Panc1 (cell line): ENCODE measurements at regions not wholly inside any gene's neighbourhood (a gene's known extent, or its start where the extent isn't known, plus 50 kb on each side); places are given as distances from the start of the nearest gene placed in this dataset.

Source experiments
- ATAC-seq: fragments of 200-7000 bp; cut with Tn5 transposase; 2 replicates; pipeline ENCODE4 v1.9.1; 2020; ENCODE audit warnings: mild to moderate bottlenecking, moderate library complexity
- BruUV-seq: library from RNA; stranded (reverse); fragments of 400-500 nt; replicated peaks from 2 replicates; lab custom pipeline; 2021; lab: Mats Ljungman, UMichigan
- CTCF ChIA-PET: fragments of 300-600 bp; sonication (Branson Sonifier 250); formaldehyde crosslinking; loops from one replicate; lab custom pipeline; 2022; ENCODE audit warnings: antibody characterized with exemption; lab: Charles Lee
- POLR2A ChIA-PET: fragments of 300-600 bp; sonication (Branson Sonifier 250); formaldehyde crosslinking; loops from one replicate; lab custom pipeline; 2022; ENCODE audit warnings: antibody characterized with exemption; lab: Charles Lee
- DNase-seq: peaks from one replicate; pipeline ENCODE4 v3.0.0-alpha.2; 2010; ENCODE audit warnings: low read depth, low spot score
- H3K27ac ChIP-seq: 2 replicates; pipeline ENCODE4 v1.5.1; 2011; ENCODE audit warnings: mild to moderate bottlenecking, low read length, inconsistent platforms
- H3K27me3 ChIP-seq: fragments of 200-500 bp; sonication (Bioruptor generic); 2 replicates; pipeline ENCODE4 v1.6.0; 2014; ENCODE audit warnings: low read length, inconsistent platforms; ENCODE audit not compliant: control insufficient read depth, insufficient read depth
- H3K36me3 ChIP-seq: fragments of 200-500 bp; sonication (Bioruptor generic); 2 replicates; pipeline ENCODE4 v1.5.1; 2014; ENCODE audit warnings: inconsistent platforms, mild to moderate bottlenecking, low read length, moderate library complexity; ENCODE audit not compliant: control insufficient read depth, insufficient read depth
- H3K4me1 ChIP-seq: 2 replicates; pipeline ENCODE4 v1.5.1; 2011; ENCODE audit warnings: inconsistent platforms, mild to moderate bottlenecking, low read length, moderate library complexity; ENCODE audit not compliant: control insufficient read depth, insufficient read depth
- H3K4me3 ChIP-seq, 2 experiments: 2 replicates each; pipeline ENCODE4 v1.5.1; 2011 to 2012; ENCODE audit warnings: low read depth in 2 of 2, low read length in 2 of 2, mild to moderate bottlenecking in 2 of 2, inconsistent platforms in 1 of 2, moderate library complexity in 1 of 2
- H3K9me3 ChIP-seq: fragments of 200-500 bp; sonication (Bioruptor generic); 2 replicates; pipeline ENCODE4 v1.5.1; 2014; ENCODE audit warnings: low read depth, mild to moderate bottlenecking, inconsistent platforms, low read length, moderate library complexity; ENCODE audit not compliant: control insufficient read depth, insufficient read depth
- CTCF ChIP-seq: fragments of 450-650 bp; IDR thresholded peaks from 2 replicates; pipeline ENCODE4 v1.5.1; 2017; ENCODE audit warnings: mild to moderate bottlenecking
- POLR2AphosphoS5 ChIP-seq: IDR thresholded peaks from 2 replicates; pipeline ENCODE4 v1.6.1; 2012; ENCODE audit warnings: mild to moderate bottlenecking, low read depth, low read length, moderate library complexity
- REST ChIP-seq, 2 experiments: IDR thresholded peaks; 2 replicates each; pipeline ENCODE4 v1.6.1; 2011 to 2012; ENCODE audit warnings: low read depth in 2 of 2, control low read depth in 1 of 2, low read length in 1 of 2, mild to moderate bottlenecking in 1 of 2, moderate library complexity in 1 of 2; ENCODE audit not compliant: insufficient read depth in 1 of 2
- SIN3A ChIP-seq: IDR thresholded peaks from 2 replicates; pipeline ENCODE4 v1.6.1; 2012; ENCODE audit warnings: low read depth, mild to moderate bottlenecking, low read length, moderate library complexity, borderline replicate concordance; ENCODE audit not compliant: insufficient read depth
- TCF7L2 ChIP-seq: IDR thresholded peaks from 2 replicates; pipeline ENCODE4 v1.6.1; 2011; ENCODE audit warnings: mild to moderate bottlenecking, low read depth, low read length, inconsistent platforms
- in situ Hi-C: cut with HindIII; loops from 2 replicates; pipeline ENCODE4 v1.10.0; 2016; ENCODE audit warnings: low sequenced_read_pairs, low pct_unique_long_range_greater_than_20kb
- intact Hi-C: fragments of 100-400 bp; cut with micrococcal nuclease; formaldehyde crosslinking; loops from one replicate; pipeline ENCODE4 v1.10.0; 2022; ENCODE audit not compliant: unreplicated experiment

GRCh38 chr4:112901962-112902411 is 147.5 kb upstream of the ANK2 start:
- ATAC-seq (no peak), DNase-seq (no peak)
- no peaks in the 10 kb centered on the region for H3K4me1 ChIP-seq
- no peaks in the 10 kb centered on the region; the same call in 1 of the 2 replicates for H3K27me3 ChIP-seq
- no TSS peak for BruUV-seq
- CTCF ChIA-PET = interaction anchor here (0.7 kb wide), 1 partner anchor 38 kb away, joined by 4 read pairs; no protein-coding TSS in a partner anchor
- H3K27ac ChIP-seq = no peak overlapping the region
- no peak for TF ChIP-seq POLR2AphosphoS5
- intact Hi-C loops (no loop called here), in situ Hi-C loops (no loop called here)
- no peaks in the 10 kb centered on the region for H3K9me3 ChIP-seq
- H3K36me3 ChIP-seq = no peaks in the 10 kb centered on the region
- POLR2A ChIA-PET = no interaction called here
- no peak overlapping the region for H3K4me3 ChIP-seq

GRCh38 chr4:112905728-112906127 is 143.7 kb upstream of the ANK2 start:
- no TSS peak for BruUV-seq
- CTCF ChIA-PET = no interaction called here
- no peaks in the 10 kb centered on the region for H3K9me3 ChIP-seq
- in situ Hi-C loops (no loop called here), intact Hi-C loops (no loop called here)
- no peaks in the 10 kb centered on the region for H3K27me3 ChIP-seq
- no peak overlapping the region for H3K27ac ChIP-seq
- no peak for TF ChIP-seq CTCF
- TF ChIP-seq REST (IDR thresholded peaks at IDR 0.05; ENCODE audit: insufficient read depth in 1 of 2, low read depth in 2 of 2, low read length in 1 of 2) = no peak
- no peak for TF ChIP-seq POLR2AphosphoS5
- no peak for TF ChIP-seq SIN3A
- no peak for TF ChIP-seq TCF7L2
- H3K4me3 ChIP-seq = no peak overlapping the region
- POLR2A ChIA-PET = no interaction called here
- no peaks in the 10 kb centered on the region for H3K4me1 ChIP-seq
- no peaks in the 10 kb centered on the region for H3K36me3 ChIP-seq
- ATAC-seq (no peak), DNase-seq (no peak)

- in situ Hi-C loops = no loop called here
- no peak for TF ChIP-seq TCF7L2
- no peak for TF ChIP-seq CTCF
- TF ChIP-seq SIN3A = no peak
- no peak for TF ChIP-seq POLR2AphosphoS5
- no peak for TF ChIP-seq REST (IDR thresholded peaks at IDR 0.05; ENCODE audit: insufficient read depth in 1 of 2, low read depth in 2 of 2, low read length in 1 of 2)
- intact Hi-C loops = no loop called here
- no peak for ATAC-seq
- DNase-seq = no peak
- H3K36me3 ChIP-seq = no peaks in the 10 kb centered on the region
- ChIA-PET POLR2A (no interaction called here), CTCF (no interaction called here)
- H3K4me1 ChIP-seq = no peaks in the 10 kb centered on the region
- H3K27ac ChIP-seq = no peak overlapping the region
- H3K4me3 ChIP-seq = no peak overlapping the region
- no TSS peak for BruUV-seq
- no peaks in the 10 kb centered on the region for H3K9me3 ChIP-seq
- H3K27me3 ChIP-seq = no peaks in the 10 kb centered on the region
These were observed 140.9 kb upstream of the ANK2 start for GRCh38 chr4:112908511-112908910.
